Thoracic aorta (tissue), 2 donors: ENCODE measurements at regions not wholly inside any gene's neighbourhood (a gene's known extent, or its start where the extent isn't known, plus 50 kb on each side); places are given as distances from the start of the nearest gene placed in this dataset.

Source experiments
- ATAC-seq: fragments of 150-250 bp; one replicate; pipeline ENCODE4 v1.8.0; 2017; ENCODE audit warnings: low read depth; ENCODE audit not compliant: insufficient number of reproducible peaks, low FRiP score
- DNase-seq: peaks from one replicate; pipeline ENCODE4 v3.0.0-alpha.2; 2020; ENCODE audit warnings: low spot score
- H3K27ac ChIP-seq, 2 donors: fragments of 200-600 bp; sonication (generic); 1 replicate in 1 of 2; 2 replicates in 1 of 2; pipeline ENCODE4 v1.5.1; 2016; ENCODE audit warnings: mild to moderate bottlenecking in 2 of 2, moderate library complexity in 2 of 2
- H3K27me3 ChIP-seq: fragments of 200-600 bp; sonication (generic); replicated peaks from 2 replicates; pipeline ENCODE4 v1.6.0; 2016; ENCODE audit warnings: mild to moderate bottlenecking; ENCODE audit not compliant: insufficient read depth
- H3K36me3 ChIP-seq: fragments of 200-600 bp; sonication (generic); one replicate; pipeline ENCODE4 v1.5.1; 2016
- H3K4me1 ChIP-seq, 2 donors: fragments of 200-600 bp; sonication (generic); 1 replicate in 1 of 2; 2 replicates in 1 of 2; pipeline versions ENCODE4 v1.5.1 to v1.6.0; 2016; ENCODE audit warnings: low read depth in 2 of 2, mild to moderate bottlenecking in 1 of 2; ENCODE audit not compliant: control insufficient read depth in 1 of 2
- H3K4me3 ChIP-seq: fragments of 200-600 bp; sonication (generic); 2 replicates; pipeline ENCODE4 v1.5.1; 2016; ENCODE audit warnings: mild to moderate bottlenecking
- H3K9me3 ChIP-seq: fragments of 200-600 bp; sonication (generic); 2 replicates; pipeline ENCODE4 v1.5.1; 2016
- CTCF ChIP-seq: fragments of 200-600 bp; sonication (generic); IDR thresholded peaks from one replicate; pipeline ENCODE4 v1.5.1; 2019; ENCODE audit warnings: antibody characterized with exemption

GRCh38 chr17:33451221-33451620, 158.1 kb upstream of the ASIC2 start:
- no peak overlapping the region for H3K4me3 ChIP-seq
- TF ChIP-seq CTCF = no peak
- ATAC-seq = no peak
- no peaks in the 10 kb centered on the region for H3K27me3 ChIP-seq
- no peaks in the 10 kb centered on the region for H3K9me3 ChIP-seq
- no peaks in the 10 kb centered on the region for H3K36me3 ChIP-seq
- DNase-seq = no peak
- no peaks in the 10 kb centered on the region for H3K4me1 ChIP-seq
- H3K27ac ChIP-seq = no peak overlapping the region

- ATAC-seq (no peak), DNase-seq (no peak)
- H3K4me3 ChIP-seq = no peak overlapping the region
- no peak overlapping the region for H3K27ac ChIP-seq
- no peaks in the 10 kb centered on the region for H3K36me3 ChIP-seq
- no peaks in the 10 kb centered on the region for H3K27me3 ChIP-seq
- no peaks in the 10 kb centered on the region for H3K9me3 ChIP-seq
- TF ChIP-seq CTCF = no peak
- H3K4me1 ChIP-seq = no peaks in the 10 kb centered on the region
Measured at GRCh38 chr17:33457477-33457876, 164.4 kb upstream of the ASIC2 start.

- Histone ChIP-seq H3K27me3 (no peaks in the 10 kb centered on the region), H3K27ac (no peak overlapping the region), H3K9me3 (no peaks in the 10 kb centered on the region), H3K4me1 (no peaks in the 10 kb centered on the region), H3K4me3 (no peak overlapping the region), H3K36me3 (no peaks in the 10 kb centered on the region)
- ATAC-seq (no peak), DNase-seq (no peak)
- no peak for TF ChIP-seq CTCF
Measured at GRCh38 chr17:33459078-33459940, 166.2 kb upstream of the ASIC2 start.

- TF ChIP-seq CTCF = no peak
- DNase-seq = no peak
- H3K36me3 ChIP-seq = no peaks in the 10 kb centered on the region
- H3K9me3 ChIP-seq = no peaks in the 10 kb centered on the region
- no peak overlapping the region for H3K4me3 ChIP-seq
- H3K4me1 ChIP-seq = no peaks in the 10 kb centered on the region
- H3K27me3 ChIP-seq = no peaks in the 10 kb centered on the region
- no peak overlapping the region for H3K27ac ChIP-seq
- no peak for ATAC-seq
Measured at GRCh38 chr17:33460781-33461450, 167.8 kb upstream of the ASIC2 start.

GRCh38 chr17:33463887-33464286, 170.8 kb upstream of the ASIC2 start:
- Histone ChIP-seq H3K9me3 (no peaks in the 10 kb centered on the region), H3K27ac (no peak overlapping the region), H3K4me3 (no peak overlapping the region), H3K4me1 (no peaks in the 10 kb centered on the region), H3K27me3 (no peaks in the 10 kb centered on the region), H3K36me3 (no peaks in the 10 kb centered on the region)
- no peak for TF ChIP-seq CTCF
- ATAC-seq = no peak
- DNase-seq = no peak
